Lung (tissue), 11 donors: ENCODE measurements at regions not wholly inside any gene's neighbourhood (a gene's known extent, or its start where the extent isn't known, plus 50 kb on each side); places are given as distances from the start of the nearest gene placed in this dataset.

ENCODE experiments used
- ATAC-seq: fragments of 200-7000 bp; cut with Tn5 transposase; one replicate; pipeline ENCODE4 v1.9.1; 2020; ENCODE audit warnings: moderate number of reproducible peaks; ENCODE audit not compliant: insufficient read depth, low FRiP score
- DNase-seq, 3 donors: peaks; one replicate each; pipeline ENCODE4 v3.0.0-alpha.2; 2013 to 2017
- H3K27ac ChIP-seq, 2 donors: one replicate each; pipeline ENCODE4 v1.5.1; 2013; ENCODE audit warnings: mild to moderate bottlenecking in 2 of 2, moderate library complexity in 2 of 2, control low read depth in 1 of 2, inconsistent platforms in 1 of 2, low read depth in 1 of 2, low read length in 1 of 2
- H3K27me3 ChIP-seq, 3 donors: one replicate each; pipeline ENCODE4 v1.5.1; 2013; ENCODE audit warnings: low read length in 2 of 3; ENCODE audit not compliant: control insufficient read depth in 3 of 3, insufficient read depth in 3 of 3
- H3K36me3 ChIP-seq, 4 donors: one replicate each; pipeline ENCODE4 v1.5.1; 2013; ENCODE audit warnings: low read length in 4 of 4, mild to moderate bottlenecking in 1 of 4, moderate library complexity in 1 of 4; ENCODE audit not compliant: control insufficient read depth in 4 of 4, insufficient read depth in 4 of 4
- H3K4me1 ChIP-seq, 5 donors: one replicate each; pipeline ENCODE4 v1.5.1; 2013; ENCODE audit warnings: low read length in 5 of 5, mild to moderate bottlenecking in 2 of 5, moderate library complexity in 1 of 5; ENCODE audit not compliant: control insufficient read depth in 5 of 5, insufficient read depth in 5 of 5
- H3K4me3 ChIP-seq: one replicate; pipeline ENCODE4 v1.5.1; 2013; ENCODE audit warnings: mild to moderate bottlenecking, control low read depth, moderate library complexity
- H3K9ac ChIP-seq, 2 donors: one replicate each; pipeline ENCODE4 v1.5.1; 2013; ENCODE audit warnings: low read length in 2 of 2, control low read depth in 1 of 2; ENCODE audit not compliant: insufficient read depth in 1 of 2
- H3K9me3 ChIP-seq, 4 donors: one replicate each; pipeline ENCODE4 v1.5.1; 2013; ENCODE audit warnings: low read length in 3 of 4, mild to moderate bottlenecking in 1 of 4, moderate library complexity in 1 of 4; ENCODE audit not compliant: control insufficient read depth in 4 of 4, insufficient read depth in 3 of 4
- WGBS, 2 donors: extraction: QIAGEN DNeasy Blood & Tissue Kit; methylation state at CpG; one replicate each; pipeline ENCODE4 v1.1.7; 2013; 5-methylcytosine and 5-hydroxymethylcytosine counted together
- TF ChIP-seq, protein P1 (sequence below): IDR thresholded peaks from 2 replicates; pipeline ENCODE4 v1.5.1; 2012; ENCODE audit warnings: mild to moderate bottlenecking; ENCODE audit errors: control extremely low read depth, extremely low read depth
- donor health status: control.
- donor health status: control.
- donor health status: Bipolar disorder and iron deficiency.
- donor health status: healthy.
- donor health status: DM: yes; HTN: yes; CAD: no.

DNA sequence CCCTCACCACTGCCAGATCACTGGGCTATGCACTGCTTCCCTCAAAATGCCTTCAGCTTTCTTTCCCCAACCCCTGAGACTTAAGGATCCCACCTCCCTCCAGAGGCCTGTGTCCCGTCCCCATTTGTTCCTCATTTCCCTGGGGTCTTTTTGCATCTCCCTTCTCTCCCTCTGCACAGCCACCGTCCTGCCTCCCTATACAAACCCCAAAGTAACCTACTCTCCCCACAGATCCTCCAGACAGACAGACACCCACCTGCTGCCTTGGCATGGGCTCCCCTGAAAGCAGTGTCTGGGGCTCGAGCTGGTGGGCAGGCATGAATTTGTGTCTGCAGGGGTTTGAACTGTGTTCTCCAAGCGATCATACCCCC is 69.4 kb upstream of the TNRC6C start:
- no peak overlapping the region for H3K9ac ChIP-seq
- 84 to 87% methylated on average over 4 of the region's 4 CpGs for WGBS, 2 donors
- no peak for ATAC-seq
- DNase-seq, result no peak
- no peaks in the 10 kb centered on the region for H3K9me3 ChIP-seq
- H3K27ac ChIP-seq, result no peak overlapping the region
- H3K4me3 ChIP-seq, result no peak overlapping the region
- H3K27me3 ChIP-seq, result peaks cover 0 to 6% (median 0%) of the 10 kb centered on the region in 3 donors
- no peaks in the 10 kb centered on the region for H3K36me3 ChIP-seq
- peaks cover 0 to 9% (median 6%) of the 10 kb centered on the region in 5 donors for H3K4me1 ChIP-seq
- TF ChIP-seq, protein P1, sequence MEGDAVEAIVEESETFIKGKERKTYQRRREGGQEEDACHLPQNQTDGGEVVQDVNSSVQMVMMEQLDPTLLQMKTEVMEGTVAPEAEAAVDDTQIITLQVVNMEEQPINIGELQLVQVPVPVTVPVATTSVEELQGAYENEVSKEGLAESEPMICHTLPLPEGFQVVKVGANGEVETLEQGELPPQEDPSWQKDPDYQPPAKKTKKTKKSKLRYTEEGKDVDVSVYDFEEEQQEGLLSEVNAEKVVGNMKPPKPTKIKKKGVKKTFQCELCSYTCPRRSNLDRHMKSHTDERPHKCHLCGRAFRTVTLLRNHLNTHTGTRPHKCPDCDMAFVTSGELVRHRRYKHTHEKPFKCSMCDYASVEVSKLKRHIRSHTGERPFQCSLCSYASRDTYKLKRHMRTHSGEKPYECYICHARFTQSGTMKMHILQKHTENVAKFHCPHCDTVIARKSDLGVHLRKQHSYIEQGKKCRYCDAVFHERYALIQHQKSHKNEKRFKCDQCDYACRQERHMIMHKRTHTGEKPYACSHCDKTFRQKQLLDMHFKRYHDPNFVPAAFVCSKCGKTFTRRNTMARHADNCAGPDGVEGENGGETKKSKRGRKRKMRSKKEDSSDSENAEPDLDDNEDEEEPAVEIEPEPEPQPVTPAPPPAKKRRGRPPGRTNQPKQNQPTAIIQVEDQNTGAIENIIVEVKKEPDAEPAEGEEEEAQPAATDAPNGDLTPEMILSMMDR, result no peak

DNA sequence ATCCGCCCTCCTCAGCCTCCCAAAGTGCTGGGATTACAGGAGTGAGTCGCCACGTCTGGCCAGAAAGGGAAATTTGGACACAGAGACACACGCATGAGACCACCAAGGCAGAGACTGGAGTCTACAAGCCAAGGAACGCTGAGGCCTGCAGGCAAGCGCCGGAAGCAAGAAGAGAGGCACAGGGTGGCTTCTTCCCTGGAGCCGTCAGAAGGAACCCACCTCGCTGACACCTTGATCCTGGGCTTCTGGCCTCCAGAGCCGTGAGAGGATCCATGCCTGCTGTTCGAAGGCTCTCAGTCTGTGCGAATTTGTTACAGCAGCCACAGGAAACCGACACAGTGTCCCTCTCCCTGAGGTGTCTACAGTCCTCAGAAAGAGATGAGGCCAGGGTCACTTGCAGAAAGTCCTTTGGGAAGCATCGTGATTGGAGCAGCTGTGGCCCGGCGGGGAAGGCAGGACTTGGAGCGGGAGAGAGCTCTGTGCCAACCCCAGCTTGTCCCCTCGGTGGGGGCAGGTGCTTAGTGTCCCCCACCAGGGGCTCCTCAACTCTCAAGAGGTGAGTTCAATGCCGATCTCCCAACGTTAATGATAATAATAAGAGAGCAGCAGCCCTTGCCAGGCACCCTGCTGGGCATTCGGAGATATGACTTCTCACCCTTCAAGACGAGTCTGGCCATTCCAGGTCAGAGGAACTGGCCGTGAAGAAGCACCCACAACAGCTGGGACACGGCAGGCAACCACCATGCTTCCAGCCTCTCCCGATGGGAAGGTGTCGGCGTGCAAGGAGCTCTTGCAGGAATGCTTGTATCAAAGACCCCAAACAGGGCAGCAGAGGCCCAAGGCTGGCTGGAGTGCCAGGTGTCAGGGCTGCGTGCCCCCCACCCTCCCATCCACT is 68.4 kb upstream of the TNRC6C start:
- Histone ChIP-seq H3K27me3 (peaks cover 0 to 6% (median 0%) of the 10 kb centered on the region in 3 donors), H3K4me3 (no peak overlapping the region), H3K36me3 (no peaks in the 10 kb centered on the region), H3K9me3 (no peaks in the 10 kb centered on the region), H3K4me1 (peaks cover 0 to 9% (median 6%) of the 10 kb centered on the region in 5 donors), H3K27ac (no peak overlapping the region), H3K9ac (no peak overlapping the region)
- TF ChIP-seq, protein P1, result no peak
- ATAC-seq, result no peak
- no peak for DNase-seq
- WGBS, 2 donors, result 86 to 89% methylated on average over 28 of the region's 28 CpGs

DNA sequence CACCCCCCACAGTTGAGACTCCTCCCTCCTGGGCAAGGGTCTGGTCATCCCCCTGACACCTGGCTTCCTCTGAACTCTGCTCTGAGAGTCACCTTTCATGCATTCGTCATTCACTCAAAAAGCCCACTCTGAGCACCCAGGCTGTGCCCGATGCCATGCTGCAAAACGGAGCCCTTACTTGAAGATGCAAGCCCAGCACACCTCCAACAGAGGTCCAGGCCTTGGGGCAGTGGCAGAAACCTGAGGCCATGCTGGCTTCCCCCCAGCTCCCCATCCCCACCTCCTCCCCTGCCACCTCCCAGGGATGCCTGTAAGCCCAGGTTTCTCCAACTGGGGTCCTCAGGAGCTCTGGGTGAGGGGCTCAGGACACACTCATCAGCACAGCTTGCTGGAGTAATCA is 67.7 kb upstream of the TNRC6C start:
- WGBS, 2 donors, result 92 to 93% methylated on average over 3 of the region's 3 CpGs
- H3K27me3 ChIP-seq, result peaks cover 0 to 6% (median 0%) of the 10 kb centered on the region in 3 donors
- no peak overlapping the region for H3K9ac ChIP-seq
- TF ChIP-seq, protein P1, result no peak
- peaks cover 0 to 9% (median 6%) of the 10 kb centered on the region in 5 donors for H3K4me1 ChIP-seq
- H3K27ac ChIP-seq, result no peak overlapping the region
- H3K9me3 ChIP-seq, result no peaks in the 10 kb centered on the region
- DNase-seq (no peak), ATAC-seq (no peak)
- H3K4me3 ChIP-seq, result no peak overlapping the region
- no peaks in the 10 kb centered on the region for H3K36me3 ChIP-seq
